Neural crest cell (in vitro differentiated cells): ENCODE measurements at regions not wholly inside any gene's neighbourhood (a gene's known extent, or its start where the extent isn't known, plus 50 kb on each side); places are given as distances from the start of the nearest gene placed in this dataset.

ENCODE experiments used
- DNase-seq: peaks from one replicate; pipeline ENCODE4 v3.0.0; 2021; ENCODE audit warnings: low read depth, mixed read lengths, low spot score
- H3K27ac Mint-ChIP-seq: one replicate; pipeline ENCODE4 v1.8.0; 2021; ENCODE audit warnings: mild to moderate bottlenecking, mixed read lengths; ENCODE audit not compliant: unreplicated experiment
- H3K27me3 Mint-ChIP-seq: 2 replicates; pipeline ENCODE4 v1.8.0; 2021; ENCODE audit warnings: low read depth, mild to moderate bottlenecking, mixed read lengths
- H3K36me3 Mint-ChIP-seq: 2 replicates; pipeline ENCODE4 v1.8.0; 2021; ENCODE audit warnings: low read depth, mild to moderate bottlenecking, mixed read lengths
- H3K4me1 Mint-ChIP-seq: 2 replicates; pipeline ENCODE4 v1.8.0; 2021; ENCODE audit warnings: mixed read lengths
- H3K4me3 Mint-ChIP-seq: one replicate; pipeline ENCODE4 v1.8.0; 2021; ENCODE audit warnings: mild to moderate bottlenecking, mixed read lengths
- H3K9me3 Mint-ChIP-seq: 2 replicates; pipeline ENCODE4 v1.8.0; 2021; ENCODE audit warnings: mixed read lengths
- TF ChIP-seq, protein P1 (sequence below): fragments of 200-600 bp; sonication (generic); conservative IDR thresholded peaks from 2 replicates; pipeline ENCODE4 v1.5.0; 2021; ENCODE audit warnings: antibody characterized with exemption, mild to moderate bottlenecking

DNA sequence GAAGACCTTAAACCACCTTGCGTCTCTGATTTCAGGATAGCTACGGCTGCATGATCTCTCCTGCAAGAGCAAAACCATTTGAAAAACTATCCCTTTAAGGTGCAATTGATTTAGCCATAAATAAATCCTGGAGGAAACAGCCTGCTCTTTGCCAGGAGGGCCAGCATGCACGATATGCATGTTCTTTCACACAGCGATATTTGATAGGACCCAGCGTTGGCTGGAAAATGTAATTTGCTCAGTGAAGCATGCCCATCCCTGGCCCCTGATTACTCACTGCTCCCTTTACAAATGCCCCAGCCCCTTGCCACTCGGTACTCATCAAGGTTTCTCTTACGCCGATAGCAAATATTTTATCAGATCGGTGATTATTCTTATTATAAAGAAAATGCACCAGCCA is 315.4 kb downstream of the CDH2 start:
- Mint-ChIP-seq H3K9me3 (peaks cover 3% of the 10 kb centered on the region), H3K27ac (no peak overlapping the region), H3K36me3 (no peaks in the 10 kb centered on the region), H3K4me1 (no peaks in the 10 kb centered on the region), H3K27me3 (no peaks in the 10 kb centered on the region), H3K4me3 (no peak overlapping the region)
- DNase-seq = no peak
- TF ChIP-seq, protein P1, sequence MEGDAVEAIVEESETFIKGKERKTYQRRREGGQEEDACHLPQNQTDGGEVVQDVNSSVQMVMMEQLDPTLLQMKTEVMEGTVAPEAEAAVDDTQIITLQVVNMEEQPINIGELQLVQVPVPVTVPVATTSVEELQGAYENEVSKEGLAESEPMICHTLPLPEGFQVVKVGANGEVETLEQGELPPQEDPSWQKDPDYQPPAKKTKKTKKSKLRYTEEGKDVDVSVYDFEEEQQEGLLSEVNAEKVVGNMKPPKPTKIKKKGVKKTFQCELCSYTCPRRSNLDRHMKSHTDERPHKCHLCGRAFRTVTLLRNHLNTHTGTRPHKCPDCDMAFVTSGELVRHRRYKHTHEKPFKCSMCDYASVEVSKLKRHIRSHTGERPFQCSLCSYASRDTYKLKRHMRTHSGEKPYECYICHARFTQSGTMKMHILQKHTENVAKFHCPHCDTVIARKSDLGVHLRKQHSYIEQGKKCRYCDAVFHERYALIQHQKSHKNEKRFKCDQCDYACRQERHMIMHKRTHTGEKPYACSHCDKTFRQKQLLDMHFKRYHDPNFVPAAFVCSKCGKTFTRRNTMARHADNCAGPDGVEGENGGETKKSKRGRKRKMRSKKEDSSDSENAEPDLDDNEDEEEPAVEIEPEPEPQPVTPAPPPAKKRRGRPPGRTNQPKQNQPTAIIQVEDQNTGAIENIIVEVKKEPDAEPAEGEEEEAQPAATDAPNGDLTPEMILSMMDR = no peak

DNA sequence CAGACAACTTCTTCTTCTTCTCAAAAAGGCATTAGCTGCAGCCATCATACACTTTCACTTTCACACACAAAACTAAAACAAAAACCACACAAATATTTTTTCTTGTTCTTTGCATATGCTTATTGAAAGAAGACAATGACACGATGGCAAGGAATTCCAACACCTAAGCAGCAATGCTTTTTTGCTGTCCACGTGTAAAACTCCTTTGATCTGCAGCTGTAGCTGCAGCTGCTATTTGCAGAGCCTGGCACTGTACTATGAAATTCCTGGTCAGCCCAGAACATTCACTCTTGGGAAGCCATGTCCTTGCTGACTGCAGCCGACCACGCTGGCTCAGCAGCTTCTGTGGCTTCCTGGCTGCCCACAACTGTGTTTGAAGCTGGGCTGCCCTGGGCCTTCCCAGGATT is 316.2 kb downstream of the CDH2 start:
- TF ChIP-seq, protein P1 = no peak
- H3K4me3 Mint-ChIP-seq = no peak overlapping the region
- no peaks in the 10 kb centered on the region for H3K36me3 Mint-ChIP-seq
- H3K27me3 Mint-ChIP-seq = no peaks in the 10 kb centered on the region
- peaks cover 3% of the 10 kb centered on the region for H3K9me3 Mint-ChIP-seq
- no peaks in the 10 kb centered on the region for H3K4me1 Mint-ChIP-seq
- no peak for DNase-seq
- no peak overlapping the region for H3K27ac Mint-ChIP-seq

DNA sequence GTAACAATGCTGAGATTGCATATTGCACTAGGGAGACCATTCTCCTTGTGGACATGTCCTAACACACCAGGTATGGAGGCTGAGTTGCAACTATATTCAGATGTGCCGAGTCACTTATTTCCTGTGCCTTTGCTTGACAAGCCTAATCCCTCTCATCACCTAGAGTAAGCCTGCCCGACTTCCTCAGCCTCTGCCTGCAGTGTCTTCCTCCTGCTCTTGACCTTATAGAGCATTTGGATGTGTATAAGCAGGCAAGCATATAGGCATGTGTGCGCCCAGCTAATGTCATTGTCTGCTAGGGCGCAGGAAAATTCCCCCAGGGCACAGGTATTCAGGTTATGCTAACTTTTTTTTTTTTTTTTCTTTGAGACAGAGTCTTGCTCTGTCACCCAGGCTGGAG is 316.9 kb downstream of the CDH2 start:
- Mint-ChIP-seq H3K27me3 (no peaks in the 10 kb centered on the region), H3K27ac (no peak overlapping the region), H3K4me1 (no peaks in the 10 kb centered on the region), H3K36me3 (no peaks in the 10 kb centered on the region), H3K4me3 (no peak overlapping the region), H3K9me3 (peaks cover 4% of the 10 kb centered on the region)
- DNase-seq = no peak
- TF ChIP-seq, protein P1 = no peak

DNA sequence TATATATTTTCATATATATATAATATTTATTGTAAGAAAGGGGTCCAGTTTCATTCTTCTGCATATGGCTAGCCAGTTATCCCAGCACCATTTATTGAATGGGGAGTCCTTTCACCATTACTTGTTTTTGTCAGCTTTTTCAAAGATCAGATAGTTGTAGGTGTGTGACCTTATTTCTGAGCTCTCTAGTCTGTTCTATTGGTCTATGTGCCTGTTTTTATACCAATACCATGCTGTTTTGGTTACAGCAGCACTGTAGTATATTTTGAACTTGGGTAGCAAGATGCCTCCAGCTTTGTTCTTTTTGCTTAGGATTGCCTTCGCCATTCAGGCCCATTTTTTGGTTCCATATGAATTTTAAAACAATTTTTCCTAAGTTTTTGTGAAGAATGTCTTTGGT is 320.1 kb downstream of the CDH2 start:
- no peak for DNase-seq
- no peaks in the 10 kb centered on the region for H3K27me3 Mint-ChIP-seq
- H3K36me3 Mint-ChIP-seq = peaks cover 9% of the 10 kb centered on the region
- TF ChIP-seq, protein P1 = no peak
- no peak overlapping the region for H3K27ac Mint-ChIP-seq
- H3K9me3 Mint-ChIP-seq = peaks cover 12% of the 10 kb centered on the region
- H3K4me3 Mint-ChIP-seq = no peak overlapping the region
- no peaks in the 10 kb centered on the region for H3K4me1 Mint-ChIP-seq

DNA sequence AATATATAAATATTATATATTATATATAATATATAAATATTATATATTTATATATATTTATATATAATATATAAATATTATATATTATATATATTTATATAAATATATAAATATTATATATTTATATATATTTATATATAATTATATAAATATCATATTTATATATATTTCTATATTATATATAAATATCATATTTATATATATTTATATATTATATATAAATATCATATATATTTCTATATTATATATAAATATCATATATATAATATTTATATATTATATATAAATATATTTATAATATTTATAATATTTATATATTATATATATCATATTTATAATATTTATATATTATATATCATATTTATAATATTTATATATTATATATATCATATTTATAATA is 321.4 kb downstream of the CDH2 start:
- TF ChIP-seq, protein P1 = no peak
- peaks cover 11% of the 10 kb centered on the region for H3K36me3 Mint-ChIP-seq
- DNase-seq = no peak
- H3K4me3 Mint-ChIP-seq = no peak overlapping the region
- H3K4me1 Mint-ChIP-seq = no peaks in the 10 kb centered on the region
- peaks cover 14% of the 10 kb centered on the region for H3K9me3 Mint-ChIP-seq
- no peak overlapping the region for H3K27ac Mint-ChIP-seq
- no peaks in the 10 kb centered on the region for H3K27me3 Mint-ChIP-seq

DNA sequence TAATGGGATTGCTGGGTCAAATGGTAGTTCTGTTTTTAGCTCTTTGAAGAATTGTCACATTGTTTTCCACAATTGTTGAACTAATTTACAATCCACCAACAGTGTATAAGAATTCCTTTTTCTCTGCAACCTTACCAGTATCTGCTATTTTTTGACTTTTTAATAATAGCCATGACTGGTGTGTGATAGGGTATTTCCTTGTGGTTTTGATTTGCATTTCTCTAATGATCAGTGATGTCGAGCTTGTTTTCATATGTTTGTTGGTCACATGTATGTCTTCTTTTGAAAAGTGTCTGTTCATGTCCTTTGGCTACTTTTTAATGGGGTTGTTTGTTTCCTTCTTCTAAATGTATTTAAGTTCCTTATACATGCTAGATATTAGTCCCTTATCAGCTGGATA is 322.3 kb downstream of the CDH2 start:
- H3K36me3 Mint-ChIP-seq = peaks cover 13% of the 10 kb centered on the region
- TF ChIP-seq, protein P1 = no peak
- H3K4me1 Mint-ChIP-seq = no peaks in the 10 kb centered on the region
- H3K27ac Mint-ChIP-seq = no peak overlapping the region
- H3K27me3 Mint-ChIP-seq = no peaks in the 10 kb centered on the region
- DNase-seq = no peak
- peak overlapping the region; percentile 24 for H3K4me3 Mint-ChIP-seq
- H3K9me3 Mint-ChIP-seq = peaks cover 16% of the 10 kb centered on the region
